ENCODE measurements at regions not wholly inside any gene's neighbourhood (a gene's known extent, or its start where the extent isn't known, plus 50 kb on each side); places are given as distances from the start of the nearest gene placed in this dataset.
"Not testable (repeated sequence)": the region's sequence is repeated elsewhere in the genome, so short reads cannot be mapped to it uniquely, and the experiment has no call there.

DNA sequence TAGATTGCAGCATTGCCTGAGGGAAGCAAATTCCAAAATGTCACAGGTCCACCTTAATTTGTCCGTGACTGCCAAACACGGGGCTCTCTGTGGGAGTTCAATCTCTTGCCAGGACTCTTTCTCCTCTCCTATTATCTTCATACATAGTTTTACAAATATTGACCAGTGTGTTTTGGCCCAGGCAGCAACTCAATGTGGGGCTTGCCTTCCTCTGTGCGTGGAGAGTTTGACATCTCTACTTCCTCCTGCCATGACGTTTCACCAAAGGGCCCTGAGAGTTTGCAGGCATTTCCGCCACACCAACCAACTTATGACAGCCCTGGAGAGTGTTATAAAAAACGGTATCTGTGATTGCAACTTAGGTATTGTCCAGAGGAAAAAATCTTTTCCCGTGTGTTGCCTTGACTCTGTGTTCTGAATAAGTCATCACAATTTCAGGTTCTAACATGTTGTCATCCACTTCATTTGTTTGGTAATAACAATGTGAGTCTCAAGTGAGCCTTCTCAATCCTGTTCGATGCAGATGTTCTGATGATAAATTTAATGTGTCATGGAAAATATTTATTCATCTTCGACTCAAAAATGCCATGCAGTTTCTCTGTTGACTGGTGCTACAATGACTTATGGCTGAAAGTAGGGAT lies 106.0 kb downstream of the PWWP3B start:
- TF ChIP-seq, protein P1, sequence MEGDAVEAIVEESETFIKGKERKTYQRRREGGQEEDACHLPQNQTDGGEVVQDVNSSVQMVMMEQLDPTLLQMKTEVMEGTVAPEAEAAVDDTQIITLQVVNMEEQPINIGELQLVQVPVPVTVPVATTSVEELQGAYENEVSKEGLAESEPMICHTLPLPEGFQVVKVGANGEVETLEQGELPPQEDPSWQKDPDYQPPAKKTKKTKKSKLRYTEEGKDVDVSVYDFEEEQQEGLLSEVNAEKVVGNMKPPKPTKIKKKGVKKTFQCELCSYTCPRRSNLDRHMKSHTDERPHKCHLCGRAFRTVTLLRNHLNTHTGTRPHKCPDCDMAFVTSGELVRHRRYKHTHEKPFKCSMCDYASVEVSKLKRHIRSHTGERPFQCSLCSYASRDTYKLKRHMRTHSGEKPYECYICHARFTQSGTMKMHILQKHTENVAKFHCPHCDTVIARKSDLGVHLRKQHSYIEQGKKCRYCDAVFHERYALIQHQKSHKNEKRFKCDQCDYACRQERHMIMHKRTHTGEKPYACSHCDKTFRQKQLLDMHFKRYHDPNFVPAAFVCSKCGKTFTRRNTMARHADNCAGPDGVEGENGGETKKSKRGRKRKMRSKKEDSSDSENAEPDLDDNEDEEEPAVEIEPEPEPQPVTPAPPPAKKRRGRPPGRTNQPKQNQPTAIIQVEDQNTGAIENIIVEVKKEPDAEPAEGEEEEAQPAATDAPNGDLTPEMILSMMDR (IDR thresholded peaks at IDR 0.05 in 8 of 11, conservative IDR thresholded peaks at IDR 0.05 in 3 of 11): not testable (repeated sequence)
- not testable (repeated sequence) for TF ChIP-seq POLR2A (IDR thresholded peaks at IDR 0.05)
